SK-N-SH (cell line): ENCODE measurements at regions not wholly inside any gene's neighbourhood (a gene's known extent, or its start where the extent isn't known, plus 50 kb on each side); places are given as distances from the start of the nearest gene placed in this dataset.

Source experiments
- CTCF ChIA-PET: fragments of 300-600, 350-600 bp; formaldehyde crosslinking; extraction: SDS; loops from one replicate; lab custom pipeline; 2021; lab: Yijun Ruan, JAX
- POLR2A ChIA-PET: fragments of 350-600 bp; sonication (Branson Sonifier 250); formaldehyde crosslinking; extraction: SDS; loops from one replicate; lab custom pipeline; 2020; ENCODE audit warnings: antibody characterized with exemption, inconsistent platforms; lab: Yijun Ruan, JAX
- DNase-seq: peaks from one replicate; pipeline ENCODE4 v3.0.0; 2012
- H2AFZ ChIP-seq: fragments of 200-600 bp; sonication (generic); 2 replicates; pipeline ENCODE4 v1.8.1; 2016; ENCODE audit warnings: antibody characterized with exemption, mild to moderate bottlenecking, low read depth
- H3F3A ChIP-seq: fragments of 200-600 bp; sonication (generic); replicated peaks from 2 replicates; pipeline ENCODE3; 2016; ENCODE audit warnings: antibody characterized with exemption, mild to moderate bottlenecking; ENCODE audit not compliant: insufficient read depth
- H3K27ac ChIP-seq, 2 experiments: fragments of 200-500 bp in 1 of 2; fragments of 200-600 bp in 1 of 2; sonication (Bioruptor generic) in 1 of 2; sonication (generic), shearing (Covaris generic) in 1 of 2; 2 replicates each; pipeline versions ENCODE4 v1.5.1 to v1.6.1; 2014 to 2016; ENCODE audit warnings: low read depth in 2 of 2, inconsistent platforms in 1 of 2, low read length in 1 of 2, mild to moderate bottlenecking in 1 of 2, mixed read lengths in 1 of 2
- H3K27me3 ChIP-seq: fragments of 200-600 bp; sonication (generic), shearing (Covaris generic); 2 replicates; pipeline ENCODE4 v1.6.1; 2016; ENCODE audit warnings: mixed run types; ENCODE audit not compliant: insufficient read depth
- H3K36me3 ChIP-seq, 2 experiments: fragments of 200-500 bp in 1 of 2; fragments of 200-600 bp in 1 of 2; sonication (Bioruptor generic) in 1 of 2; sonication (generic) in 1 of 2; replicated peaks in 1 of 2; 2 replicates each; pipeline versions ENCODE3 to v1.5.1; 2014 to 2016; ENCODE audit warnings: low read length in 1 of 2, mild to moderate bottlenecking in 1 of 2; ENCODE audit not compliant: insufficient read depth in 2 of 2, control insufficient read depth in 1 of 2
- H3K4me1 ChIP-seq, 2 experiments: fragments of 200-500 bp in 1 of 2; fragments of 200-600 bp in 1 of 2; sonication (Bioruptor generic) in 1 of 2; sonication (generic), shearing (Covaris generic) in 1 of 2; 2 replicates each; pipeline versions ENCODE4 v1.5.1 to v1.6.1; 2014 to 2016; ENCODE audit warnings: low read depth in 1 of 2, low read length in 1 of 2, mixed run types in 1 of 2; ENCODE audit not compliant: insufficient read depth in 2 of 2, control insufficient read depth in 1 of 2
- H3K4me2 ChIP-seq: fragments of 200-600 bp; sonication (generic), shearing (Covaris generic); 2 replicates; pipeline ENCODE4 v1.6.1; 2017; ENCODE audit warnings: mixed run types
- H3K4me3 ChIP-seq, 2 experiments: fragments of 200-500 bp in 1 of 2; fragments of 200-600 bp in 1 of 2; sonication (Bioruptor generic) in 1 of 2; sonication (generic), shearing (Covaris generic) in 1 of 2; 2 replicates each; pipeline versions ENCODE4 v1.5.1 to v1.8.1; 2014 to 2016; ENCODE audit warnings: low read depth in 2 of 2, inconsistent platforms in 1 of 2, low read length in 1 of 2, mild to moderate bottlenecking in 1 of 2, mixed read lengths in 1 of 2, moderate library complexity in 1 of 2
- H3K79me2 ChIP-seq: fragments of 200-600 bp; sonication (generic); 2 replicates; pipeline ENCODE4 v1.8.1; 2017; ENCODE audit warnings: mild to moderate bottlenecking; ENCODE audit not compliant: insufficient read depth
- H3K9ac ChIP-seq: fragments of 200-600 bp; sonication (generic); 2 replicates; pipeline ENCODE4 v1.6.1; 2017; ENCODE audit warnings: mixed run types
- H3K9me2 ChIP-seq: fragments of 200-600 bp; sonication (generic); 2 replicates; pipeline ENCODE4 v1.6.1; 2017; ENCODE audit warnings: mixed run types
- H3K9me3 ChIP-seq: fragments of 200-600 bp; sonication (generic); 2 replicates; pipeline ENCODE4 v1.6.1; 2017; ENCODE audit warnings: mixed run types, mild to moderate bottlenecking, moderate library complexity
- H4K20me1 ChIP-seq: fragments of 200-600 bp; sonication (generic); 2 replicates; pipeline ENCODE4 v1.6.1; 2017; ENCODE audit warnings: mild to moderate bottlenecking, mixed run types; ENCODE audit not compliant: insufficient read depth
- ELF1 ChIP-seq: IDR thresholded peaks from 2 replicates; pipeline ENCODE4 v1.4.0; 2012
- EP300 ChIP-seq, 2 experiments: IDR thresholded peaks; 2 replicates each; pipeline versions ENCODE4 v1.4.0 to v1.6.1; 2012; ENCODE audit warnings: borderline replicate concordance in 1 of 2, low read depth in 1 of 2, low read length in 1 of 2
- FOSL2 ChIP-seq: IDR thresholded peaks from 2 replicates; pipeline ENCODE4 v1.4.0; 2012; ENCODE audit warnings: low read depth, mild to moderate bottlenecking, moderate library complexity, borderline replicate concordance
- RAD21 ChIP-seq: IDR thresholded peaks from 2 replicates; pipeline ENCODE4 v1.6.1; 2012; ENCODE audit warnings: mild to moderate bottlenecking, low read length
- REST ChIP-seq: IDR thresholded peaks from 2 replicates; pipeline ENCODE4 v1.6.1; 2012; ENCODE audit warnings: mild to moderate bottlenecking, low read depth, low read length, moderate library complexity
- TCF12 ChIP-seq: IDR thresholded peaks from 2 replicates; pipeline ENCODE4 v1.4.0; 2012
- USF1 ChIP-seq: IDR thresholded peaks from 2 replicates; pipeline ENCODE4 v1.4.0; 2012; ENCODE audit warnings: low read depth, borderline replicate concordance
- TF ChIP-seq, protein P1 (sequence below): fragments of 150-350 bp; IDR thresholded peaks from 2 replicates; pipeline ENCODE4 v1.6.1; 2016; ENCODE audit warnings: mild to moderate bottlenecking, low read depth, low read length

DNA sequence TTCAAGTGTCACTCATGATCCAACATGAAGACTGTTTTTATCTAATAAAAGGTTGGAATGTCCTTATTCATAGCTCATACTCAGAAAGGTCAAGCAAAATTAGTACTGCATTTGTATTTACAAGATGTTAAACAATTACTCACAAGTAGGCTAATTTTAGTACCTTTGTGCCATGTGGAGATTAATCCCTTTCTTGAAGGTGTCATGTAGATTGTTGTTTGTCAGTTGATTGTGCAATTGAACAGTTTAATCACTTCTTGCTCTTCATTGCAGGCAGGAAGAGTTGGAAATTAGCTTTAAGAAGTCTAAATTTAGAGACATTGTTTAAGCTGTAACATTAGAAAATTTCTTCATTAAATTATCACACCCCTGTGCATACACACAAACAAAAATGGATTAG is 847.1 kb downstream of the KCNT2 start:
- ChIA-PET POLR2A (no interaction called here), CTCF (no interaction called here)
- Histone ChIP-seq H3K9me2 (no peaks in the 10 kb centered on the region), H3K27ac (no peak overlapping the region), H3K27me3 (no peaks in the 10 kb centered on the region), H3K9ac (no peak overlapping the region), H3K79me2 (no peaks in the 10 kb centered on the region)
- TF ChIP-seq, protein P1, sequence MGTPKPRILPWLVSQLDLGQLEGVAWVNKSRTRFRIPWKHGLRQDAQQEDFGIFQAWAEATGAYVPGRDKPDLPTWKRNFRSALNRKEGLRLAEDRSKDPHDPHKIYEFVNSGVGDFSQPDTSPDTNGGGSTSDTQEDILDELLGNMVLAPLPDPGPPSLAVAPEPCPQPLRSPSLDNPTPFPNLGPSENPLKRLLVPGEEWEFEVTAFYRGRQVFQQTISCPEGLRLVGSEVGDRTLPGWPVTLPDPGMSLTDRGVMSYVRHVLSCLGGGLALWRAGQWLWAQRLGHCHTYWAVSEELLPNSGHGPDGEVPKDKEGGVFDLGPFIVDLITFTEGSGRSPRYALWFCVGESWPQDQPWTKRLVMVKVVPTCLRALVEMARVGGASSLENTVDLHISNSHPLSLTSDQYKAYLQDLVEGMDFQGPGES = no peak
- TF ChIP-seq TCF12 (no peak), FOSL2 (no peak), ELF1 (no peak), REST (no peak), EP300 (IDR thresholded peaks at IDR 0.05; ENCODE audit: borderline replicate concordance in 1 of 2, low read depth in 1 of 2, low read length in 1 of 2) (no peak)
- TF ChIP-seq, all 33 proteins: peak for 0
- Histone ChIP-seq H3K36me3 (no peaks in the 10 kb centered on the region), H3F3A (no peaks in the 10 kb centered on the region), H4K20me1 (no peaks in the 10 kb centered on the region), H3K9me3 (no peaks in the 10 kb centered on the region), H2AFZ (no peak overlapping the region), H3K4me3 (no peak overlapping the region), H3K4me2 (no peak overlapping the region), H3K4me1 (peaks cover 0 to 5% of the 10 kb centered on the region in 2 experiments; a peak in 2 of 4 replicates)
- DNase-seq = no peak

DNA sequence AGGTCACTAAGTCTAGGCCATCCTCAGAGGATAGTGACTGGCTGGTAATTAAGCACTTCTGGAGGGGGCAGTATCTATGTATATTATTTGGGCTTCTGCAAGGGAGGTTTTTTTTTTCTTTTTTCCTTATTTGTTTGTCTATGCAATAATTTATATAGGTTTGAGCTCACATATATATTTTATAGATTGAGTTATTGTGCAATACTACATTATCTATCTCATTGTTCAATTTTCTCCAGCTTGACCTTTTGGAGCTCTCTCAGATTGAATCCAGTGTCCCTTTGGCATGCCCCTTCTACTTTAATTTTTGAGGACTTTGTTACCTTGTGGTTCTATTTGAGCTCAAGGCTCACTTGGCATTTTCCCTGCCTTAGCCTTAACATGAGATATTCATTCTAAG is 852.1 kb downstream of the KCNT2 start:
- H4K20me1 ChIP-seq = no peaks in the 10 kb centered on the region
- H3K4me3 ChIP-seq = no peak overlapping the region
- POLR2A ChIA-PET = no interaction called here
- H3K79me2 ChIP-seq = no peaks in the 10 kb centered on the region
- H2AFZ ChIP-seq = no peak overlapping the region
- H3K4me2 ChIP-seq = no peak overlapping the region
- H3K4me1 ChIP-seq = no peaks in the 10 kb centered on the region; a peak in 1 of 4 replicates
- H3K27me3 ChIP-seq = no peaks in the 10 kb centered on the region
- no peaks in the 10 kb centered on the region for H3K9me3 ChIP-seq
- H3K9ac ChIP-seq = no peak overlapping the region
- no peaks in the 10 kb centered on the region for H3F3A ChIP-seq
- no peak for TF ChIP-seq RAD21
- TF ChIP-seq USF1 = no peak
- TF ChIP-seq, protein P1 = no peak
- TF ChIP-seq, all 33 proteins: peak for 0
- no peak for DNase-seq
- CTCF ChIA-PET = interaction anchor here (0.9 kb wide), 1 partner anchor 37 kb away, joined by 3 read pairs; no protein-coding TSS in a partner anchor
- Histone ChIP-seq H3K27ac (no peak overlapping the region), H3K36me3 (no peaks in the 10 kb centered on the region), H3K9me2 (no peaks in the 10 kb centered on the region)
